ENCODE measurements at regions not wholly inside any gene's neighbourhood (a gene's known extent, or its start where the extent isn't known, plus 50 kb on each side); places are given as distances from the start of the nearest gene placed in this dataset.

GRCh38 chr9:16254674-16255073 lies 615.8 kb downstream of the BNC2 start:
- no peak for TF ChIP-seq POLR2A (IDR thresholded peaks at IDR 0.05)
- TF ChIP-seq, protein P1, sequence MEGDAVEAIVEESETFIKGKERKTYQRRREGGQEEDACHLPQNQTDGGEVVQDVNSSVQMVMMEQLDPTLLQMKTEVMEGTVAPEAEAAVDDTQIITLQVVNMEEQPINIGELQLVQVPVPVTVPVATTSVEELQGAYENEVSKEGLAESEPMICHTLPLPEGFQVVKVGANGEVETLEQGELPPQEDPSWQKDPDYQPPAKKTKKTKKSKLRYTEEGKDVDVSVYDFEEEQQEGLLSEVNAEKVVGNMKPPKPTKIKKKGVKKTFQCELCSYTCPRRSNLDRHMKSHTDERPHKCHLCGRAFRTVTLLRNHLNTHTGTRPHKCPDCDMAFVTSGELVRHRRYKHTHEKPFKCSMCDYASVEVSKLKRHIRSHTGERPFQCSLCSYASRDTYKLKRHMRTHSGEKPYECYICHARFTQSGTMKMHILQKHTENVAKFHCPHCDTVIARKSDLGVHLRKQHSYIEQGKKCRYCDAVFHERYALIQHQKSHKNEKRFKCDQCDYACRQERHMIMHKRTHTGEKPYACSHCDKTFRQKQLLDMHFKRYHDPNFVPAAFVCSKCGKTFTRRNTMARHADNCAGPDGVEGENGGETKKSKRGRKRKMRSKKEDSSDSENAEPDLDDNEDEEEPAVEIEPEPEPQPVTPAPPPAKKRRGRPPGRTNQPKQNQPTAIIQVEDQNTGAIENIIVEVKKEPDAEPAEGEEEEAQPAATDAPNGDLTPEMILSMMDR (IDR thresholded peaks at IDR 0.05): no peak

All from right lobe of liver (tissue), 4 donors.